Stimulated activated memory B cell treated with anti-CD40 and anti-IgM and Interleukin-4, amounts not matched to agents 10 μg/mL and 1 μg/mL and 100 μg/mL, for 72 hours (primary cell): ENCODE measurements at regions not wholly inside any gene's neighbourhood (a gene's known extent, or its start where the extent isn't known, plus 50 kb on each side); places are given as distances from the start of the nearest gene placed in this dataset.

Source experiments
- ATAC-seq: fragments of 150-1000 bp; cut with Tn5 transposase; 2 replicates; pipeline ENCODE4 v1.10.0; 2021
- H3K27ac Mint-ChIP-seq: one replicate; pipeline ENCODE4 v1.8.0; 2022; ENCODE audit warnings: mild to moderate bottlenecking, mixed read lengths
- H3K27me3 Mint-ChIP-seq: one replicate; pipeline ENCODE4 v1.8.0; 2022; ENCODE audit warnings: mixed read lengths
- H3K36me3 Mint-ChIP-seq: one replicate; pipeline ENCODE4 v1.8.0; 2022; ENCODE audit warnings: mixed read lengths
- H3K4me1 Mint-ChIP-seq: one replicate; pipeline ENCODE4 v1.8.0; 2022; ENCODE audit warnings: mixed read lengths
- H3K4me3 Mint-ChIP-seq: one replicate; pipeline ENCODE4 v1.8.0; 2022; ENCODE audit warnings: mild to moderate bottlenecking, moderate library complexity, mixed read lengths
- H3K9me3 Mint-ChIP-seq: one replicate; pipeline ENCODE4 v1.8.0; 2022; ENCODE audit warnings: mixed read lengths

GRCh38 chr9:129287619-129288305 lies 109.7 kb upstream of the IER5L start:
- ATAC-seq: no peak
- peaks cover 33% of the 10 kb centered on the region for H3K27me3 Mint-ChIP-seq
- H3K9me3 Mint-ChIP-seq: no peaks in the 10 kb centered on the region
- H3K4me3 Mint-ChIP-seq: no peak overlapping the region
- H3K27ac Mint-ChIP-seq: no peak overlapping the region
- H3K4me1 Mint-ChIP-seq: peaks cover 22% of the 10 kb centered on the region
- H3K36me3 Mint-ChIP-seq: no peaks in the 10 kb centered on the region

DNA sequence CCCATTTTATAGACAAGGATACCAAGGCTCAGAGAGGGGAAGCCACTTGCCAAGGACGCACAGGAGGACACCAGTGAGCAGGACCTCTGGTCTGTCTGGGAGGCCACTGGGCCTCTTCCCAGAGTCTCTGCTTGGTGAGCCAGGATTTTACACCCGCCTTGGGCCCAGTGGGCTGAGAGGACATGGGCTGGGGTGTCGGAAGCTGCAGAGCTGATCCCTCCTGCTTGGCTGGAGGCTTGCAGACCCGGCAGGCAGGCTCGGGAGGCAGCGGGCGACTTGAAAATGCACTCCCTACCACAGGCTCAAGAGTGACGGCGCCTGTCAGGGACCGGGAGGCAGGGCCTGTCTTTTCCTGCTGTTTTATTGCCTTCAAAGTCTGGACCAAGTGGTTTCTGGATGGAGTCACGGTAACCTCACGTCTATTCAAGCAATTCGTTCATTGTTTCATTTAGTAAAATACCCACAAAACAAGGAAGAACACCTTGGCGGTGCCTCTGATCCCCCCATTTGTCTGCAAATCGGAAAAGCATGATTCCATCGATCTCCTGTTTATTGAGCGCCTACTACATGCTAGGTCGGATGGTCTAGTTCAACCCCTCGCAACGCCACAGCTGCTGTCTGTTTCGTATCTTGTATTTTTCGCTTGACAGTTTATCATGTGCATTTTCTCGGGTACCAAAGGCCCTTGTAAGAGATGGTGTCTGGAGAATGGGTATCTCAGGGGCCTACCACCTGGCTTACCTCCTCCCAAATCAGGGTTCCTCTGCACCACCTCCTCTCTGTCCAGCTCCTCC lies 108.1 kb upstream of the IER5L start:
- Mint-ChIP-seq H3K4me1 (peaks cover 22% of the 10 kb centered on the region), H3K27ac (no peak overlapping the region), H3K4me3 (no peak overlapping the region), H3K36me3 (no peaks in the 10 kb centered on the region), H3K27me3 (peaks cover 35% of the 10 kb centered on the region), H3K9me3 (no peaks in the 10 kb centered on the region)
- ATAC-seq: no peak

GRCh38 chr9:129285382-129285781 lies 107.3 kb upstream of the IER5L start:
- no peak for ATAC-seq
- Mint-ChIP-seq H3K4me1 (peaks cover 14% of the 10 kb centered on the region), H3K27ac (no peak overlapping the region), H3K27me3 (peaks cover 27% of the 10 kb centered on the region), H3K36me3 (no peaks in the 10 kb centered on the region), H3K9me3 (no peaks in the 10 kb centered on the region), H3K4me3 (no peak overlapping the region)

DNA sequence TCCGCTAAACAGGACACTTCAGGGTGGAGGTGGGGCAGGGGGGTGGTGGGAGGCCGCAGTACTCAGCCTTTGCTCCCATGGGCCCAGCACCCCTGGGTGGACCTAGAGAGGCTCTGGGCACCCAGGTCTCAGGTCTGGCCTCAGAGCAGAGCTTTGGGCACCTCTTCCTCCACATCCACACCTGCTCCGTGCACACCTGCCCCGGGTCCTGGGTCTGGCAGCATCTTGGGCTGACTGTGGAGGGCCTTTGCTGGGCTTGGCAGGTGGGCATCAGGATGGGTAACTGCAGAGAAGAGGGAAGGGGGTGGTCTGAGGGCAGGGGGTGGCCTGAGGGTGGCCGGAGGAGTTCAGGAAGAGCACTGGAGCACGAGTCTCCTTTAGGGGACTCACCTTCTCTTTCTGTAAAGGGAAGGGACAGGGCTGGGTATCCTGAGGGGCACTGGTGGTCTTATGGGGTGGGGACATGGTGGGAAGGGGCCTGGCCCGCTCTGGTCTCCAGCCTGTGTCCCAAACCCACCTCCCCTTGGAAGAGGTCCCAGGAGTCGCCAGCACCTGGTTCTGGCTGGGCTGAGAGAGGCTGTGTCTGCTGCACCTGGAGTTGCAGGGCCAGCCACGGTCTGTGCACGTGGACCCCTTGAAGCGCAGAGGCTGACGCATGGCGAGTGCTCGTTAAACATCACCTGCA lies 106.7 kb upstream of the IER5L start:
- Mint-ChIP-seq H3K4me3 (no peak overlapping the region), H3K27me3 (peaks cover 21% of the 10 kb centered on the region), H3K4me1 (peaks cover 9% of the 10 kb centered on the region), H3K9me3 (no peaks in the 10 kb centered on the region), H3K27ac (no peak overlapping the region), H3K36me3 (no peaks in the 10 kb centered on the region)
- no peak for ATAC-seq

GRCh38 chr9:129283705-129284606 lies 105.9 kb upstream of the IER5L start:
- Mint-ChIP-seq H3K4me3 (no peak overlapping the region), H3K4me1 (peaks cover 1% of the 10 kb centered on the region), H3K27ac (no peak overlapping the region), H3K9me3 (no peaks in the 10 kb centered on the region), H3K36me3 (no peaks in the 10 kb centered on the region), H3K27me3 (peaks cover 13% of the 10 kb centered on the region)
- ATAC-seq: no peak

DNA sequence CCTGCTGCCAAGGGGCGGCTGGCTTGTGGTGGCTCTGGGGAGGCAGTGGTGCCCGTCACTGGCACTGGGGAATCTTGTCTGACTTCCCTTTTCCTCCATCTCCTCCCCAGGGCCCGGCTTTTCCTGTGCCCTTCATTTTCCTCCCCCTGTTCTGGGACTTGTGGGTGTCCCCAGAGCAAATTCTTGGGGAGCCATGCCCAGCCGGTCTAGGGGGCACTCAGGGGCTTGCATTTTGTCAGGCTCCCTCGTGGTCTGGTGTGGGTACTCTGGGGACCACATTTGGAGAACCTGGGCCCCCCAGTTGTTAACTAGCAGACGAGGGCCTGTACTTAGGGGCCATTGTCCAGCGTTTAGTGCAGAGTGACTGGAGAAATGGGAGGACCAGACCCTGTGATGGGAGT lies 105.2 kb upstream of the IER5L start:
- Mint-ChIP-seq H3K27ac (no peak overlapping the region), H3K4me3 (no peak overlapping the region)

GRCh38 chr9:129282731-129283211 lies 104.7 kb upstream of the IER5L start:
- ATAC-seq: no peak
- Mint-ChIP-seq H3K4me1 (no peaks in the 10 kb centered on the region), H3K27ac (no peak overlapping the region), H3K4me3 (no peak overlapping the region), H3K36me3 (no peaks in the 10 kb centered on the region), H3K9me3 (no peaks in the 10 kb centered on the region), H3K27me3 (peaks cover 22% of the 10 kb centered on the region)

More for the DNA sequence above, 105.2 kb upstream of the IER5L start:
- ATAC-seq: no peak
- Mint-ChIP-seq H3K9me3 (no peaks in the 10 kb centered on the region), H3K36me3 (no peaks in the 10 kb centered on the region), H3K4me1 (no peaks in the 10 kb centered on the region), H3K27me3 (peaks cover 17% of the 10 kb centered on the region)

- Mint-ChIP-seq H3K4me3 (no peak overlapping the region), H3K27ac (no peak overlapping the region), H3K9me3 (no peaks in the 10 kb centered on the region), H3K4me1 (peaks cover under 1% of the 10 kb centered on the region), H3K27me3 (peaks cover 27% of the 10 kb centered on the region), H3K36me3 (no peaks in the 10 kb centered on the region)
- no peak for ATAC-seq
These were observed 104.2 kb upstream of the IER5L start for GRCh38 chr9:129282272-129282671.

DNA sequence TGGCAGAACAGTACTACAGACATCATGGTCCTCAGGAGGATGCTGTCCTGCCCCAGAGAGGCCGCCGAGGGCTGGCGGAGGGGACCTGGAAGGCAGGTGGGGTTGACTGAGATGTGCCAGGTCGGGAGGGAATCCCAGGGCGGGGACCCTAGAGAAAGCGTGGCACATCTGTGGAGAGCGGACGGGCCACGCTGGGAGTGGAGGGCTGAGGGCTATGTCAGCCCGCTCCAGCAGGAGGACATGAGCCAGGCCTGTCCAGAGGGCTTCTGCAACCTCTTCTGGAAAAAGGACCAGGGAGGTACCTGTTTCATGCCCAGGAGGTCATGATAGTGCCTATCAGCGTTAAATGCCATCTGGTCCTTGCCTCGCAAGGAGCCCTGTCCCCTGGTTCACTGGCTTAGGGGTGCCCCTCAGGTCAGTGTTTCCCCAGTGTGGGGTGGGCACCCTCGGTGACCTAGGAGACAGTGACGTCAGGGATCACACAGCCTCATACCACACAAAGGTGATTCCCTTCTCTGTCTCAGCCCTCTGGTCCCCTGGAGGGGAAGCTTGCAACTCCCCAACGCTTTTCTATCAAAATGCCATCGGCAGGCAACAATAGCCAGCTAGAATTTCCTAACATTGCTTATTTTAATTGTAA lies 103.6 kb upstream of the IER5L start:
- no peak overlapping the region for H3K27ac Mint-ChIP-seq
- H3K4me3 Mint-ChIP-seq: no peak overlapping the region
- peaks cover 33% of the 10 kb centered on the region for H3K27me3 Mint-ChIP-seq
- H3K4me1 Mint-ChIP-seq: peaks cover 7% of the 10 kb centered on the region
- no peaks in the 10 kb centered on the region for H3K9me3 Mint-ChIP-seq
- H3K36me3 Mint-ChIP-seq: no peaks in the 10 kb centered on the region
- ATAC-seq: no peak

- Mint-ChIP-seq H3K27me3 (peaks cover 42% of the 10 kb centered on the region), H3K36me3 (no peaks in the 10 kb centered on the region), H3K4me1 (peaks cover 11% of the 10 kb centered on the region), H3K4me3 (no peak overlapping the region), H3K27ac (no peak overlapping the region), H3K9me3 (no peaks in the 10 kb centered on the region)
- no peak for ATAC-seq
These were observed 102.7 kb upstream of the IER5L start for GRCh38 chr9:129280623-129281271.

DNA sequence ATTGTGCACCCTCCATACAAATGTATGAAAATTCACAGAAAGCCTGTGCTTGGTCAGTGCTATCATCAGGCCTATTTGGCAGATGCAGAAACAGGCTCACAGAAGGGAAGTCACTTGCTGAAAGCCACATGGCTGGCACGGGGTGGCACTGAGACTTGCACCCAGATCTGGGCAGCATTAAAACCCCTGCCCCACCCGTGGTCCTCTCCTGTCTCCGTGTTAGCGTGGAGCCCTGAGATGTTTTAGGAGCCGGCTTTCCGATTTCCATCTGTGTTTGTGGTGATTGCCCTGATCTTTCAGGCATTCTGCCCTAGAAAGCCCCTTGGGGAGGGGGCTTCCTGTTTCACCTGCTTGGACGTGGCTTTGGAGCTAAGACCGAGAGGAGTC lies 102.2 kb upstream of the IER5L start:
- Mint-ChIP-seq H3K27ac (no peak overlapping the region), H3K4me3 (no peak overlapping the region), H3K9me3 (no peaks in the 10 kb centered on the region), H3K36me3 (no peaks in the 10 kb centered on the region), H3K27me3 (peaks cover 47% of the 10 kb centered on the region), H3K4me1 (peaks cover 11% of the 10 kb centered on the region)
- no peak for ATAC-seq

DNA sequence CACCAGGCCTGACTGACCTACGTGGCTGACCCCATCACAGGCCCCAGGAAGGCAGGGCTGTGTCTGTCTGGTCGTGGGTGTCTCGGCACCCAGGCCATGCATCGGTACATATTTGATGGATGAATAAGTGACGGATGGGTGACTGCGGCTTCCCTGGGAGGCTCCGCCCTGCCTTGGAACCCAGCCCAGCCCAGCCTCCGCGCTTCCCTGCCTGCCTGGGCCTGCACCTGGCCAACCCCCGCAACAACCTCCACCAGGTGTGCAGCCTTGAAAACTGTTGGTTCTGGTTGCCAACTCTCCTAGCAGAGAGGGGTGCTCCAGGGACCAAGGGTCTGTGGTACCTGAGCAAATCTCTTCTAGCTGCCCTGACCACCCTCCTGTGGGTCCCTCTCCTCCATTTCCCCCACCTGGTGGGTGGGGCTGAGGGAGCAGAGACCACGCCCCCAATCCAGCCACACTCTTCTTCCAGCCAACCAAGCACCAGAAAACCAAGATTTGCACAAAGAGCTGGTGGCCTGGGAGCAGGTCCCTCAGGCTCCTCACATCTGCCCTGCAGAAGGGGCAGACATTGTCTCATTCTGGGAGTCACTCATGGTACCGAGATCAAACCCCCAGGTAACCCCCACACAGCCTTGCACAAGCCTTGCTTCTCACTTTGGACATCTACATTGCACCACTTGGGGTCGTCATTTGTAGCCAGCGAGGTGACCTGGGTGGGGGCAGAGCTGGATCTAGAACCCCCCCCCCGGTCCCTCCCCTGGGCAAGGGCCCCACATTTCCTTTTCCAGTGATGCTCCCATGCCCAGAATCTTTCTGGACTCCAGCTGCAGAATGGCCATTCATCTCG lies 100.6 kb upstream of the IER5L start:
- ATAC-seq: no peak
- Mint-ChIP-seq H3K27ac (no peak overlapping the region), H3K27me3 (peaks cover 61% of the 10 kb centered on the region), H3K4me3 (no peak overlapping the region), H3K4me1 (peaks cover 11% of the 10 kb centered on the region), H3K36me3 (no peaks in the 10 kb centered on the region), H3K9me3 (no peaks in the 10 kb centered on the region)

DNA sequence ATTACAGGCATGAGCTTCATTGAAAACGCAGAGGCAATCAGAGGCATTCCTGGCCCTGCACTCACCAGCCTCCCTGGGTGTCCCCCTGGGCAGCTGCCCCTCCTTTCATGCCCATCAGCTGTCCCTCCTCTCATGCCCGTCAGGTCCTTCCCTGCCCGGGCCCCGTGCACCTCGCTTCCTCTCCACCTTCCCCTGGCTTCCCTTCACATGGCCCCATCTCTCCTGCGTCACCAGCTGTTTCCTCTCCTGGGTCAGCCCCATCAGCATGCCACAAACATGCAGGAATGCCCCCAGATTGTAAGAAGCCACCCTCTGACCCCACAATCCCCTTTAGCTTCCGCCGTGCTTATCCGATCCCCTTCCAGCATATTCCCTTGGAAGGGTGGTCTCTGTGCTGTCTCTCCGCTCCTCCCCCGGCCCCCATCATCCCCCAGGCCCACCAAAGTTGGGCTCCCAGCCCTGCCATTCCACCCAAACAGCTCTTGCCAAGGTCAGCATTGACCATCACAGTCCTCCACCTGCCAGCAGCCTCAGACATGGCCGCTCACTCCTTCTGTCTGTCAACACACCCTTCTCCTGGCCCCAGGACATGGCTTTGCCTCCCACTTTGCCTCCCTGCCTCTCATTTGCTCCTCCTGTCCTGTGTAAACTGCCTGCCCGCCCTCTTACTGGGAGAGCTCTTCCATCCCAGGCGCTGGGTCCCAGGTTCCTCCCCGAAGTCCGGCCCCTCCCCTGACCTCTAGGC lies 98.6 kb upstream of the IER5L start:
- no peak for ATAC-seq
- no peaks in the 10 kb centered on the region for H3K9me3 Mint-ChIP-seq
- H3K27me3 Mint-ChIP-seq: peaks cover 65% of the 10 kb centered on the region
- no peak overlapping the region for H3K4me3 Mint-ChIP-seq
- no peaks in the 10 kb centered on the region for H3K36me3 Mint-ChIP-seq
- H3K27ac Mint-ChIP-seq: no peak overlapping the region
- H3K4me1 Mint-ChIP-seq: peaks cover 25% of the 10 kb centered on the region
